ENCODE measurements at regions not wholly inside any gene's neighbourhood (a gene's known extent, or its start where the extent isn't known, plus 50 kb on each side); places are given as distances from the start of the nearest gene placed in this dataset.

- no peak for TF ChIP-seq CTCF (IDR thresholded peaks at IDR 0.05; ENCODE audit: poor library complexity, severe bottlenecking)
- H3K9me3 ChIP-seq (ENCODE audit: severe bottlenecking) = no peaks in the 10 kb centered on the region
- DNase-seq (ENCODE audit: low spot score) (no peak), ATAC-seq (ENCODE audit: low read depth) (no peak)
- H3K27ac ChIP-seq (ENCODE audit: poor library complexity, severe bottlenecking) = no peak overlapping the region
- H3K4me3 ChIP-seq (ENCODE audit: severe bottlenecking) = no peak overlapping the region
- no peaks in the 10 kb centered on the region for H3K36me3 ChIP-seq (ENCODE audit: low read depth)
- H3K4me1 ChIP-seq (ENCODE audit: insufficient read depth, poor library complexity, severe bottlenecking) = no peaks in the 10 kb centered on the region
- no peaks in the 10 kb centered on the region for H3K27me3 ChIP-seq (ENCODE audit: insufficient read depth, poor library complexity, severe bottlenecking)
These were observed 63.4 kb downstream of the PSMG1 start for GRCh38 chr21:39119891-39120290.

- no peak overlapping the region for H3K4me3 ChIP-seq (ENCODE audit: severe bottlenecking)
- DNase-seq (ENCODE audit: low spot score) (no peak), ATAC-seq (ENCODE audit: low read depth) (no peak)
- peaks cover 2% of the 10 kb centered on the region for H3K4me1 ChIP-seq (ENCODE audit: insufficient read depth, poor library complexity, severe bottlenecking)
- H3K36me3 ChIP-seq (ENCODE audit: low read depth) = no peaks in the 10 kb centered on the region
- H3K9me3 ChIP-seq (ENCODE audit: severe bottlenecking) = no peaks in the 10 kb centered on the region
- TF ChIP-seq CTCF (IDR thresholded peaks at IDR 0.05; ENCODE audit: poor library complexity, severe bottlenecking) = no peak
- no peak overlapping the region for H3K27ac ChIP-seq (ENCODE audit: poor library complexity, severe bottlenecking)
- H3K27me3 ChIP-seq (ENCODE audit: insufficient read depth, poor library complexity, severe bottlenecking) = no peaks in the 10 kb centered on the region
These were observed 64.5 kb downstream of the PSMG1 start for GRCh38 chr21:39118604-39119215.

GRCh38 chr21:39118061-39118460, 65.2 kb downstream of the PSMG1 start:
- H3K9me3 ChIP-seq (ENCODE audit: severe bottlenecking) = no peaks in the 10 kb centered on the region
- ATAC-seq (ENCODE audit: low read depth) (no peak), DNase-seq (ENCODE audit: low spot score) (no peak)
- TF ChIP-seq CTCF (IDR thresholded peaks at IDR 0.05; ENCODE audit: poor library complexity, severe bottlenecking) = no peak
- H3K4me3 ChIP-seq (ENCODE audit: severe bottlenecking) = no peak overlapping the region
- no peaks in the 10 kb centered on the region for H3K27me3 ChIP-seq (ENCODE audit: insufficient read depth, poor library complexity, severe bottlenecking)
- H3K4me1 ChIP-seq (ENCODE audit: insufficient read depth, poor library complexity, severe bottlenecking) = peaks cover 2% of the 10 kb centered on the region
- no peak overlapping the region for H3K27ac ChIP-seq (ENCODE audit: poor library complexity, severe bottlenecking)
- no peaks in the 10 kb centered on the region for H3K36me3 ChIP-seq (ENCODE audit: low read depth)

- DNase-seq (ENCODE audit: low spot score) = no peak
These were observed 65.7 kb downstream of the PSMG1 start for GRCh38 chr21:39117440-39117970.

More at GRCh38 chr21:39117440-39117970, 65.7 kb downstream of the PSMG1 start:
- no peaks in the 10 kb centered on the region for H3K9me3 ChIP-seq (ENCODE audit: severe bottlenecking)
- no peak for TF ChIP-seq CTCF (IDR thresholded peaks at IDR 0.05; ENCODE audit: poor library complexity, severe bottlenecking)
- H3K27me3 ChIP-seq (ENCODE audit: insufficient read depth, poor library complexity, severe bottlenecking) = no peaks in the 10 kb centered on the region
- no peak for ATAC-seq (ENCODE audit: low read depth)
- H3K27ac ChIP-seq (ENCODE audit: poor library complexity, severe bottlenecking) = no peak overlapping the region
- H3K36me3 ChIP-seq (ENCODE audit: low read depth) = no peaks in the 10 kb centered on the region
- no peak overlapping the region for H3K4me3 ChIP-seq (ENCODE audit: severe bottlenecking)
- peaks cover 2% of the 10 kb centered on the region for H3K4me1 ChIP-seq (ENCODE audit: insufficient read depth, poor library complexity, severe bottlenecking)
